22Rv1 (cell line): ENCODE measurements at regions not wholly inside any gene's neighbourhood (a gene's known extent, or its start where the extent isn't known, plus 50 kb on each side); places are given as distances from the start of the nearest gene placed in this dataset.

Source experiments
- H3K27ac ChIP-seq: fragments of 450-650 bp; 2 replicates; pipeline ENCODE4 v1.5.1; 2017
- CTCF ChIP-seq: fragments of 450-650 bp; IDR thresholded peaks from 2 replicates; pipeline ENCODE4 v1.5.1; 2017; ENCODE audit warnings: mild to moderate bottlenecking
- ZFX ChIP-seq: fragments of 450-650 bp; IDR thresholded peaks from 2 replicates; pipeline ENCODE4 v1.6.1; 2017; ENCODE audit warnings: antibody characterized with exemption, borderline replicate concordance

DNA sequence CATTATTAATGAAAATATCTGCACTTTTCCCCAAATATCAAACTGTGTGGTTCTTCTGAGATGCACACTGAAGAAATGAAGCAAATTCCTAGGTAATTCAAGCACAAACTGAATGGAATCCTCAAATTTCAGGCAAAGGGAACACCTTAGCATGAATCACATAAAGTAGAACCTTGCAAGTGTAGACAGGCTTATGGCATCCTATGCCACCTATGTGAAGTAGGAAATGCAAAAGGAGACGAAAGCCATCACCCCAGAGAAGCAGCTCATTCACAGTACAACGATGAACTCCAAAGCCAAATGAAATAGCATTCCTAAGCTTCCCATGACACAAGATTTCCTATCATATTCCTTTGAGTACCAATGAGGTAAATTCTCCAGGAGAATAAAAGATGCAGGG lies 461.2 kb upstream of the RUNX1 start:
- no peak overlapping the region for H3K27ac ChIP-seq
- no peak for TF ChIP-seq CTCF
- no peak for TF ChIP-seq ZFX

GRCh38 chr21:35509001-35509704 lies 460.1 kb upstream of the RUNX1 start:
- no peak overlapping the region for H3K27ac ChIP-seq
- no peak for TF ChIP-seq CTCF
- no peak for TF ChIP-seq ZFX

DNA sequence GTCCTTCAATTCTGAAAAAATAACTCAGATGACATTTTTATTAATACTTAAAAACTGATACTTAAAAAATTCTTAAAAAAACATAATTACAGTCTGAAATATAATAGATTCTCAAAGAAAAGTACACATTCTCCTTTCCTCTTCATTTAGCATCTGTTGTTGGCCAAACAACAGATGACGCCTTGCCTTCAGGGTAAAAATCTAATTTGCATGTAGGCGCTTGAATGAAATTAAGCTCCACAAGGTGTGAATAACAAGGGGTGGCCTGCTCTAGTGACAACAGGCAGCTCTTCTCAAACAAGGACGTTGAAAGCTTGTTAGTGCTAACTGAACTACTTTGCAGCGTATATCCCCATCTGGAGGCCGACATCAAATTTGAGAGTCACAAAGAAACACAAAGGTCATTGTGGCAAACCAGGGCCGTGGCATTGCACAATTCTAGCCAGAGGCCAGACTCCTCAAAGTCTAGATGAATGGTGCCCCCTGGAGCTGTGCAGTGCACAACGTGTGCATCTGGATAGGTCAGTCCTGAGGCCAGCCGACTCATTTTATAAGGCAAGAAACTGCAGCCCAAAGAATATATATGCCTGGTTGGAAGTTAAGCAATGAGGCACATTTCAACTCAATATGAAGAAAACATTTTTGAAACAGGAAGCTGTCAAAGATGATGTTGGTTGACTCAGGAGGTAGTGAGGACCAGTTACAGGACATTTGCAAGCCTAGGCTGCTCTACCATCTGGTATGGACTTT lies 459.2 kb upstream of the RUNX1 start:
- H3K27ac ChIP-seq, result no peak overlapping the region
- TF ChIP-seq CTCF (no peak), ZFX (no peak)

GRCh38 chr21:35507181-35507759 lies 458.2 kb upstream of the RUNX1 start:
- TF ChIP-seq CTCF (no peak), ZFX (no peak)
- no peak overlapping the region for H3K27ac ChIP-seq

GRCh38 chr21:35506771-35507170 lies 457.7 kb upstream of the RUNX1 start:
- no peak overlapping the region for H3K27ac ChIP-seq
- TF ChIP-seq CTCF (no peak), ZFX (no peak)

DNA sequence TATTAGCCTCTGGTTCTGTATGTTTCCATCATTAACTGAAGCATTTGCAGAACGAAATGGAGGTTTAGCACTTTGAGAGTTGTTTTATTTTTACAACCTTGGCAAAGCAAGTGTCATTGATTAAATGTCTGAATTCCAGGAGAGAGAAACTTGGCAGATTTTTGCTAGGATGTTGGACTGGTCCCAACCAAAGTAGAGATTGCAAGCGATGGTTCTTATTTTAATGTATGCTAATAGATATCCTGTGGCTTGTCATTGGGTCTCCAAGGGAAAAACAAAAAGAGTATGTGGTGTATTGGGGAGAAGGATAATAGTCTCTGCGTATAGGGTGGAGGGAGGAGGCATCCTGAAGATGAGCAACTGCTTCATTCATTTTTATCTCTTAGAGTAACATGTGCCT lies 457.2 kb upstream of the RUNX1 start:
- TF ChIP-seq ZFX (no peak), CTCF (no peak)
- no peak overlapping the region for H3K27ac ChIP-seq

- TF ChIP-seq ZFX, result no peak
- no peak for TF ChIP-seq CTCF
- no peak overlapping the region for H3K27ac ChIP-seq
Observed at GRCh38 chr21:35504951-35505466, 455.9 kb upstream of the RUNX1 start.
